ENCODE measurements at regions not wholly inside any gene's neighbourhood (a gene's known extent, or its start where the extent isn't known, plus 50 kb on each side); places are given as distances from the start of the nearest gene placed in this dataset.

DNA sequence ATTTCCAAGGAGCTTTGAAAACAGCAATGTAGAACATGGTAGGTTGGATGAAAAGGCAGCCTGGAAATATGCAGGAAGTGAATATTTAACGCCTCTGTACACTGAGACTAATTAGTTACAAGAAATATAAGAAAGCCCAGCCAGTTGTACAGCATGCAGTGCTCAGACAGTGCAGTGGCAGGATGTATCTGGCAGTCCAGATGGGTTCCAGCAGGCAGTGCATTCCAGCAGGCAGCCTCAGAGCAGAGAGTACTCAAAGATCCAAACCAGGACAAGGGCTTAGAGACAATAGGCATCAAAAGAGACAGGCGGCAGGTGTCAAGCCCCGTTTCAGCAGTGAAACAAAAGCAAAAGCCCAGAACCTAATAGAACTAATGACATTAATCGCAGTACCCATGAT, 2776.3 kb downstream of the PCDH9 start:
- Histone ChIP-seq H3K9me3 (ENCODE audit: low read length) (no peaks in the 10 kb centered on the region), H2AFZ (ENCODE audit: low read length) (no peak overlapping the region), H3K79me2 (ENCODE audit: insufficient read depth, low read length) (no peaks in the 10 kb centered on the region), H3K4me3 (replicated peaks in 1 of 3; ENCODE audit: insufficient read depth in 1 of 3, low read depth in 2 of 3, low read length in 3 of 3) (no peak overlapping the region), H3K9ac (ENCODE audit: insufficient read depth, low read depth, low read length) (no peak overlapping the region), H3K4me2 (ENCODE audit: low read depth, low read length) (no peak overlapping the region), H3K27ac (ENCODE audit: extremely low read length, insufficient read depth, low read length) (no peak overlapping the region), H4K20me1 (ENCODE audit: insufficient read depth, low read length) (no peaks in the 10 kb centered on the region), H3K4me1 (ENCODE audit: insufficient read depth, low read length) (no peaks in the 10 kb centered on the region), H3K36me3 (replicated peaks in 1 of 2; ENCODE audit: control insufficient read depth in 1 of 2, insufficient read depth in 2 of 2, low read length in 2 of 2) (no peaks in the 10 kb centered on the region), H3K27me3 (ENCODE audit: control insufficient read depth in 1 of 2, insufficient read depth in 2 of 2, low read length in 2 of 2) (no peaks in the 10 kb centered on the region)
- DNase-seq (ENCODE audit: low spot score): no peak
- in situ Hi-C loops (cut with HindIII; ENCODE audit: extremely low pct_ligation_motif_present, low pct_unique_long_range_greater_than_20kb): loop anchor here (25.0 kb wide), 1 partner anchor 1183 kb away; no protein-coding TSS in a partner anchor
- CTCF ChIA-PET (ENCODE audit: low intra/inter-chr PET ratio, low total read pairs): no interaction called here
- no peak; the same call in 2 of the 3 replicates for ATAC-seq
- intact Hi-C loops (cut with micrococcal nuclease; ENCODE audit: unreplicated experiment): no loop called here
- 2% methylated on average over 4 of the region's 4 CpGs for WGBS (ENCODE audit: low lambda C conversion rate)
- TF ChIP-seq NCOR1 (IDR thresholded peaks at IDR 0.05; ENCODE audit: borderline replicate concordance, low read length): no peak
- no peak for TF ChIP-seq RORA (CRISPR knock-in tag; IDR thresholded peaks at IDR 0.05)
- no peak for TF ChIP-seq PITX1 (CRISPR knock-in tag; IDR thresholded peaks at IDR 0.05)
- TF ChIP-seq AGO1 (IDR thresholded peaks at IDR 0.05; ENCODE audit: low read depth, low read length, poor library complexity, severe bottlenecking): no peak
- TF ChIP-seq ZNF496 (CRISPR knock-in tag; IDR thresholded peaks at IDR 0.05; ENCODE audit: insufficient replicate concordance): no peak
- BruUV-seq (replicated peaks): no TSS peak
- FAIRE-seq: no peak
- POLR2A ChIA-PET: no interaction called here

DNA sequence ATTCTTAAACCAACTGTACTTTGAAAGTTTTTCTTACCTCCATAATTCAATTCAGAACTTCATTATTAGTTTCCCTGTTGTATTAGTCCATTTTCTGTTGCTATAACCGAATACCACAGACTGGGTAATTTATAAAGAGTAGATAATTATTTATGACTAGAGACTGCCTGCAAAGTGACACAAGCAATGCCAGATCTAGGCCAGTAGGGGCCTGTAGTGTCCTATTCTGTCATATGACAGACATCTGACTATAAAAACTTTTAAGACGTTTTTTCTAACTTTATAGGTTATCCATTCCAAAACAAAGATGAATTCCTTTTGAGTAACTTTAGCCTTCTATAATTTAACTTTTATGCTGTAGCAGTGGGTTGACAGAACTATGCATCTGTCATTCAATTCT, 2783.8 kb downstream of the PCDH9 start:
- in situ Hi-C loops (cut with HindIII; ENCODE audit: extremely low pct_ligation_motif_present, low pct_unique_long_range_greater_than_20kb): no loop called here
- Histone ChIP-seq H3K36me3 (replicated peaks in 1 of 2; ENCODE audit: control insufficient read depth in 1 of 2, insufficient read depth in 2 of 2, low read length in 2 of 2) (no peaks in the 10 kb centered on the region), H3K9ac (ENCODE audit: insufficient read depth, low read depth, low read length) (no peak overlapping the region), H3K4me3 (replicated peaks in 1 of 3; ENCODE audit: insufficient read depth in 1 of 3, low read depth in 2 of 3, low read length in 3 of 3) (no peak overlapping the region), H3K4me2 (ENCODE audit: low read depth, low read length) (no peak overlapping the region), H3K79me2 (ENCODE audit: insufficient read depth, low read length) (no peaks in the 10 kb centered on the region), H4K20me1 (ENCODE audit: insufficient read depth, low read length) (no peaks in the 10 kb centered on the region), H3K27me3 (ENCODE audit: control insufficient read depth in 1 of 2, insufficient read depth in 2 of 2, low read length in 2 of 2) (no peaks in the 10 kb centered on the region), H2AFZ (ENCODE audit: low read length) (no peak overlapping the region), H3K9me3 (ENCODE audit: low read length) (no peaks in the 10 kb centered on the region), H3K4me1 (ENCODE audit: insufficient read depth, low read length) (no peaks in the 10 kb centered on the region), H3K27ac (ENCODE audit: extremely low read length, insufficient read depth, low read length) (no peak overlapping the region)
- intact Hi-C loops (cut with micrococcal nuclease; ENCODE audit: unreplicated experiment): no loop called here
- POLR2A ChIA-PET: no interaction called here
- DNase-seq (ENCODE audit: low spot score) (no peak), FAIRE-seq (no peak), ATAC-seq (peak; percentile 58)
- 3% methylated on average over 2 of the region's 2 CpGs for WGBS (ENCODE audit: low lambda C conversion rate)
- CTCF ChIA-PET (ENCODE audit: low intra/inter-chr PET ratio, low total read pairs): no interaction called here
- no TSS peak for BruUV-seq (replicated peaks)
- TF ChIP-seq ZSCAN20 (CRISPR knock-in tag; IDR thresholded peaks at IDR 0.05; ENCODE audit: borderline replicate concordance) (no peak), MXI1 (IDR thresholded peaks at IDR 0.05; ENCODE audit: borderline replicate concordance, low read depth, low read length) (no peak), ZFP36 (IDR thresholded peaks at IDR 0.05; ENCODE audit: borderline replicate concordance, low read depth, low read length, partially characterized antibody) (no peak), DR1 (CRISPR knock-in tag; IDR thresholded peaks at IDR 0.05) (no peak), ZNF816 (CRISPR knock-in tag; IDR thresholded peaks at IDR 0.05; ENCODE audit: borderline replicate concordance) (no peak), ZNF230 (CRISPR knock-in tag; IDR thresholded peaks at IDR 0.05) (no peak)
- TF ChIP-seq, protein P1, sequence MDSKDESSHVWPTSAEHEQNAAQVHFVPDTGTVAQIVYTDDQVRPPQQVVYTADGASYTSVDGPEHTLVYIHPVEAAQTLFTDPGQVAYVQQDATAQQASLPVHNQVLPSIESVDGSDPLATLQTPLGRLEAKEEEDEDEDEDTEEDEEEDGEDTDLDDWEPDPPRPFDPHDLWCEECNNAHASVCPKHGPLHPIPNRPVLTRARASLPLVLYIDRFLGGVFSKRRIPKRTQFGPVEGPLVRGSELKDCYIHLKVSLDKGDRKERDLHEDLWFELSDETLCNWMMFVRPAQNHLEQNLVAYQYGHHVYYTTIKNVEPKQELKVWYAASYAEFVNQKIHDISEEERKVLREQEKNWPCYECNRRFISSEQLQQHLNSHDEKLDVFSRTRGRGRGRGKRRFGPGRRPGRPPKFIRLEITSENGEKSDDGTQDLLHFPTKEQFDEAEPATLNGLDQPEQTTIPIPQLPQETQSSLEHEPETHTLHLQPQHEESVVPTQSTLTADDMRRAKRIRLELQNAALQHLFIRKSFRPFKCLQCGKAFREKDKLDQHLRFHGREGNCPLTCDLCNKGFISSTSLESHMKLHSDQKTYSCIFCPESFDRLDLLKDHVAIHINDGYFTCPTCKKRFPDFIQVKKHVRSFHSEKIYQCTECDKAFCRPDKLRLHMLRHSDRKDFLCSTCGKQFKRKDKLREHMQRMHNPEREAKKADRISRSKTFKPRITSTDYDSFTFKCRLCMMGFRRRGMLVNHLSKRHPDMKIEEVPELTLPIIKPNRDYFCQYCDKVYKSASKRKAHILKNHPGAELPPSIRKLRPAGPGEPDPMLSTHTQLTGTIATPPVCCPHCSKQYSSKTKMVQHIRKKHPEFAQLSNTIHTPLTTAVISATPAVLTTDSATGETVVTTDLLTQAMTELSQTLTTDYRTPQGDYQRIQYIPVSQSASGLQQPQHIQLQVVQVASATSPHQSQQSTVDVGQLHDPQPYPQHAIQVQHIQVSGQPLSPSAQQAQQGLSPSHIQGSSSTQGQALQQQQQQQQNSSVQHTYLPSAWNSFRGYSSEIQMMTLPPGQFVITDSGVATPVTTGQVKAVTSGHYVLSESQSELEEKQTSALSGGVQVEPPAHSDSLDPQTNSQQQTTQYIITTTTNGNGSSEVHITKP (CRISPR knock-in tag; IDR thresholded peaks at IDR 0.05; ENCODE audit: low read depth): no peak
